ENCODE measurements at regions not wholly inside any gene's neighbourhood (a gene's known extent, or its start where the extent isn't known, plus 50 kb on each side); places are given as distances from the start of the nearest gene placed in this dataset.
"Not testable (repeated sequence)": the region's sequence is repeated elsewhere in the genome, so short reads cannot be mapped to it uniquely, and the experiment has no call there.

- H3K4me3 ChIP-seq; intact Hi-C loops (cut with DNase I); H3K27ac ChIP-seq; DNase-seq; H3K27me3 ChIP-seq; H3K4me1 ChIP-seq (ENCODE audit: insufficient read depth); H3K9me3 ChIP-seq; H3K36me3 ChIP-seq: not testable (repeated sequence)
- WGBS, 3 donors = 92 to 100% (median 95%) methylated on average over 2 of the region's 2 CpGs
Observed at GRCh38 chr1:83485314-83486019, 513.5 kb downstream of the TTLL7 start.

GRCh38 chr1:83481284-83481683, 517.6 kb downstream of the TTLL7 start:
- DNase-seq; H3K9me3 ChIP-seq; intact Hi-C loops (cut with DNase I); H3K27me3 ChIP-seq; H3K27ac ChIP-seq; H3K4me1 ChIP-seq (ENCODE audit: insufficient read depth); H3K4me3 ChIP-seq; H3K36me3 ChIP-seq: not testable (repeated sequence)
- WGBS, 3 donors = 93 to 100% (median 98%) methylated on average over 3 of the region's 4 CpGs

- H3K4me3 ChIP-seq; DNase-seq; intact Hi-C loops (cut with DNase I); H3K27me3 ChIP-seq; H3K36me3 ChIP-seq; H3K9me3 ChIP-seq; H3K4me1 ChIP-seq (ENCODE audit: insufficient read depth); H3K27ac ChIP-seq: not testable (repeated sequence)
- 93 to 96% (median 94%) methylated on average over 5 of the region's 5 CpGs for WGBS, 3 donors
Observed at GRCh38 chr1:83479591-83480239, 519.2 kb downstream of the TTLL7 start.

- DNase-seq; H3K27ac ChIP-seq; H3K4me3 ChIP-seq; H3K9me3 ChIP-seq; H3K27me3 ChIP-seq; H3K4me1 ChIP-seq (ENCODE audit: insufficient read depth); intact Hi-C loops (cut with DNase I); H3K36me3 ChIP-seq: not testable (repeated sequence)
- 43 to 58% (median 57%) methylated on average over 3 of the region's 3 CpGs for WGBS, 3 donors
Observed at GRCh38 chr1:83478127-83478526, 520.8 kb downstream of the TTLL7 start.

GRCh38 chr1:83476518-83476917, 522.4 kb downstream of the TTLL7 start:
- H3K27me3 ChIP-seq; H3K27ac ChIP-seq; H3K36me3 ChIP-seq; intact Hi-C loops (cut with DNase I); H3K4me1 ChIP-seq (ENCODE audit: insufficient read depth); H3K9me3 ChIP-seq; H3K4me3 ChIP-seq; DNase-seq: not testable (repeated sequence)
- WGBS, 3 donors = 94 to 97% (median 96%) methylated on average over 2 of the region's 2 CpGs

- H3K36me3 ChIP-seq; H3K4me1 ChIP-seq (ENCODE audit: insufficient read depth); DNase-seq; H3K27ac ChIP-seq; intact Hi-C loops (cut with DNase I); H3K27me3 ChIP-seq; H3K4me3 ChIP-seq; H3K9me3 ChIP-seq: not testable (repeated sequence)
- WGBS, 3 donors = 77 to 80% (median 79%) methylated on average over 3 of the region's 3 CpGs
Observed at GRCh38 chr1:83474946-83475345, 524.0 kb downstream of the TTLL7 start.

- intact Hi-C loops (cut with DNase I); H3K4me3 ChIP-seq; H3K4me1 ChIP-seq (ENCODE audit: insufficient read depth); H3K36me3 ChIP-seq; H3K9me3 ChIP-seq; DNase-seq; H3K27me3 ChIP-seq; H3K27ac ChIP-seq: not testable (repeated sequence)
- WGBS, 3 donors = 95 to 100% (median 97%) methylated on average over 3 of the region's 3 CpGs
Observed at GRCh38 chr1:83473986-83474385, 524.9 kb downstream of the TTLL7 start.

- H3K9me3 ChIP-seq; H3K4me3 ChIP-seq; DNase-seq; H3K27me3 ChIP-seq; intact Hi-C loops (cut with DNase I); H3K27ac ChIP-seq; H3K36me3 ChIP-seq; H3K4me1 ChIP-seq (ENCODE audit: insufficient read depth): not testable (repeated sequence)
- 10 to 15% (median 15%) methylated on average over 3 of the region's 3 CpGs for WGBS, 3 donors
Observed at GRCh38 chr1:83472066-83472465, 526.9 kb downstream of the TTLL7 start.

GRCh38 chr1:83471272-83471671, 527.7 kb downstream of the TTLL7 start:
- H3K36me3 ChIP-seq; H3K4me3 ChIP-seq; H3K9me3 ChIP-seq; DNase-seq; H3K27me3 ChIP-seq; H3K27ac ChIP-seq; intact Hi-C loops (cut with DNase I); H3K4me1 ChIP-seq (ENCODE audit: insufficient read depth): not testable (repeated sequence)
- 82 to 89% (median 88%) methylated on average over 1 of the region's 1 CpG for WGBS, 3 donors

GRCh38 chr1:83468336-83468735, 530.6 kb downstream of the TTLL7 start:
- H3K4me1 ChIP-seq (ENCODE audit: insufficient read depth); intact Hi-C loops (cut with DNase I); H3K27ac ChIP-seq; DNase-seq; H3K9me3 ChIP-seq; H3K36me3 ChIP-seq; H3K4me3 ChIP-seq; H3K27me3 ChIP-seq: not testable (repeated sequence)
- 93 to 99% (median 95%) methylated on average over 4 of the region's 4 CpGs for WGBS, 3 donors

- H3K9me3 ChIP-seq = not testable (repeated sequence)
- WGBS, 3 donors = 15 to 57% (median 33%) methylated on average over 1 of the region's 1 CpG
Observed at GRCh38 chr1:83457735-83458248, 541.1 kb downstream of the TTLL7 start.

GRCh38 chr1:83457281-83457680, 541.7 kb downstream of the TTLL7 start:
- H3K4me3 ChIP-seq; H3K9me3 ChIP-seq; DNase-seq; H3K36me3 ChIP-seq; H3K27me3 ChIP-seq; intact Hi-C loops (cut with DNase I); H3K27ac ChIP-seq; H3K4me1 ChIP-seq (ENCODE audit: insufficient read depth): not testable (repeated sequence)
- WGBS, 3 donors = 11 to 34% (median 25%) methylated on average over 2 of the region's 2 CpGs

More at GRCh38 chr1:83457735-83458248, 541.1 kb downstream of the TTLL7 start:
- H3K27ac ChIP-seq; H3K27me3 ChIP-seq; H3K4me1 ChIP-seq (ENCODE audit: insufficient read depth); DNase-seq; H3K36me3 ChIP-seq; intact Hi-C loops (cut with DNase I); H3K4me3 ChIP-seq: not testable (repeated sequence)
